Left kidney (tissue), 1 donor: ENCODE measurements at regions not wholly inside any gene's neighbourhood (a gene's known extent, or its start where the extent isn't known, plus 50 kb on each side); places are given as distances from the start of the nearest gene placed in this dataset.
A peak's percentile ranks its signal among the peaks of the same experiment; 100 is the strongest.

Experiments
- DNase-seq: peaks from one replicate; pipeline ENCODE4 v3.0.0-alpha.2; 2013

GRCh38 chr11:115080923-115081680 is 402.8 kb downstream of the NXPE2 start:
- no peak for DNase-seq

DNA sequence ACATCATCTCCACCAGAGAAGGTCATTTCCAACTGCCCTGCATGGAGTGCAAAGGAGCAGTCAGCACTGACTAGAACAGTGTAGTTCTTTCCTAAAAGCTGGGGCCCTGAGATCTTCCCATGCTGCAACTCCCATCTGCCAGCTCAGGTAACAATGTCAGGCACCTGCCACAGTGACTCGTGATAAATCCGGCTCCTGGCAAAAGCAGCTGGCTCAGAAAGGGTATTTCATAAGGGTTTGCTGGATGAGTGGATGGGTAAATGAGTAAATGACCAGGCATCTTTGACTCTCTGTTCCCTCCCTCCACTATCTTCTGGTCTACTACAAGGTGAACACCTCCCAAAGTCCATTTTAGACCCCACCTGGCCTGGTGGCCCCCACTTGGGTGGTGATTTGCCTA is 403.6 kb downstream of the NXPE2 start:
- no peak for DNase-seq

DNA sequence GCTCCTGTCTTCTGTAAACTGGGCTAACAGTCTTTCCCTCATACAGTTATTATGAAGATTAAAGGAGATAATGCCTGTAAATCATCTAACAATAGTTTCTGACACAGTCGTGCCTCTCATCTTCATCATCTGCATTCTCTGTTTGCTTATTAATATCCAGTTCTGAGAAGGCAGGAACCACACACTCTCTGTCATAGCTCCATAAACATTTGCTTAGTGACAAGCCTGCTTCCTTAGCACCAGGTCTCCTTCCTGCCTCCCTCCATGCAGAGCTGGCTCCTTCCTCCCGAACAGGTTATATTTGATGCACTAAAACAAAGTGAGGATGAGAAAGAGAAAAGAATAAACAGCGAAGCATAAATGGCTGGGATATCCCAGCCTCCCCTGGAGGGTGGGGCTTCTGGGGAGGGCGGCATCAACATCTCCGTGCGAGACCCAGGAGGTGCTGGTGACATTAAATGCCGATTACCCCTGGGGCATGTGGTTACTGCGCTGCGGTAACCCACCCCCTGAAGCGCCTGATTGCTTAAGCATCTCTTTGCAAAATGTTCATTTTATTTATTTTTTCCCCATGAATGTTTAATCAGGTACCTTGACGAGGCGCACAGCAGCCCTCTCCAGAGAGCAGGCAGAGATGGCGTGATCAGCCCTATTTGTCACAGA is 404.9 kb downstream of the NXPE2 start:
- DNase-seq, result no peak

DNA sequence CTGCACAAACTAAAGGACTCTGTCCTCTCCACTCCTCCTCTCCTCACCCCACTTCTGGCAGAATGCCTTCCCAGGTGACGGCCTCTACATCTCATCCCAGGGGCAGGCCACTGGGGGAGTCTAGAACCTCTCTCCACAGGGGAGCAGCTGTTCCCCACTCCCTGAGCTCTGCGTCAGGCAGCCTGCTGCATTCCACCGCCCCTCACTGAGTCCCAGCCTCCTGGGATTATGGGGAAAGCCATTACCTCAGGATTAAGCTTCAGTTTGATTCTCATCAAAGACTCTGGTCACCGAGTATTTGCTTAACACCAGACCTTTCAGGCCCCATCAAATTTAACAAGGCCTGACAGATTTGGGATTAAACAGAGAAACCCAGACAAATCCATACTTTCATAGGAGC is 405.9 kb downstream of the NXPE2 start:
- DNase-seq, result no peak

- DNase-seq, result peak; percentile 35
Measured at GRCh38 chr11:115085461-115086210, 407.3 kb downstream of the NXPE2 start.

DNA sequence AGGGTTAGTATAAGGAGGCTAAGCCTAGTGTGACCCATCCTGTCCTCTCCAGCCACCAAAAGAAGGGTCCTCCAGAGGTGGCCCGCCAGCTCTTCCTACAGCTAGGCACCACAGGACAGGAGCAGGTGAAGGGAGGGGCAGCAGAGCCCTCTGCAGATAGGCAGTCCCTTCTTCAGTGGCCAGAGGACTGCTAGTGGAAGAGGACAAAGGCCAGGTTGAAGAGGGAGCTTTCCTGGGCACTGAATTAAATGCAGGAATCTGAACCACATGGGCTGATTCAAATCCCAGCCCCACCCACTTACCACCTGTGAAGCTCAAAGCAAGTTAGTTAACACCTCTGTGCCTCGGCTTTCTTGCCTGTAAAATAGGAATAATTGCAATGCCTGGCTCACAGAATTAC is 409.5 kb downstream of the NXPE2 start:
- DNase-seq, result no peak

GRCh38 chr11:115092516-115092915 is 411.7 kb downstream of the CADM1 start:
- no peak for DNase-seq

DNA sequence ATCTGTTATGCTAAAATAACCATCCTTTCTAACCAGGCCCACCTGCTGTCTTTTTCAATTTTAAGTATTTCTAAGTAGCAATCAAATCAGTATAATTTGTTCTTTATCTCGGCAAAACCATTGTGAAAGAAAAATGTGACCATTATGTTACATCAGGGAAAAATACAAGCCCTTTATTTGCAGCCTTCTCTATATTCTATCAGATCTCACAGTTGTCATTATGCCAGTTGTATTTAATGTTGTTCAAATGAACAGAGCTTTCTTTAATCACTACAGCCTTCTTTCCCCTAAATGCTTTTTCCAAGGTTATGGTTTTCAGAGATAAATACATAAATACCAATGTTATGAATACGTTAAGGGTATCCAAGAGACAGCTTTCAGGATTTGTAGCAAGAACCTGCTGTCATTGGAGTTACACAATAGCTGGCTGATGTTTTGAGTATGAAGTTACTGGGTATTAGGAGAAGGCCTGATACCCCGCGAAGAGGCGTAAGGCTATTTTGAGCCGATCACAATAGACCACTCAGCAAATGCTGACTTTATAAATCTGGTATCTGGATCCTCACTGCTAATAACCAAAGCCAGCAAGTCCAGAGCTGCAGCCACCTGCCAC is 406.3 kb downstream of the CADM1 start:
- no peak for DNase-seq

- DNase-seq, result no peak
Measured at GRCh38 chr11:115100706-115101105, 403.5 kb downstream of the CADM1 start.

DNA sequence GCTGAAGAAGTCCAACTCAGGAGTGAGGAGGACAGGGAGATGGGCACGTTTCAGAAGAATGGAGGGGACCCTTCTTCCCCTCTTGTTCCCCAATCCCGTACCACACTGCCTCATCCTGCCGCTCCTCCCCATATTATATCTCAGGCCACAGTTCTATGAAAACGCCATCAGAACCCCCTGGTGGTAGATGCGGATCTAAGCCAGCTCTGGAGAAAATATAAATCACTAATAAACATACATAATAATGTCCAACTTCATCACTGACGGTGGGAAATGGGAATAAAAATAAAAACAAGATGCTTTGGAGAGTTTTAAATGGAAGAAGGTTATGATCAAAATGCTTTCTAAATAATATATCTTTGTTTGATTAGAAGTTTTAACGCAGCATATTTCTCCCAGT is 400.3 kb downstream of the CADM1 start:
- DNase-seq, result no peak

- no peak for DNase-seq
Measured at GRCh38 chr11:115104851-115105453, 399.3 kb downstream of the CADM1 start.

DNA sequence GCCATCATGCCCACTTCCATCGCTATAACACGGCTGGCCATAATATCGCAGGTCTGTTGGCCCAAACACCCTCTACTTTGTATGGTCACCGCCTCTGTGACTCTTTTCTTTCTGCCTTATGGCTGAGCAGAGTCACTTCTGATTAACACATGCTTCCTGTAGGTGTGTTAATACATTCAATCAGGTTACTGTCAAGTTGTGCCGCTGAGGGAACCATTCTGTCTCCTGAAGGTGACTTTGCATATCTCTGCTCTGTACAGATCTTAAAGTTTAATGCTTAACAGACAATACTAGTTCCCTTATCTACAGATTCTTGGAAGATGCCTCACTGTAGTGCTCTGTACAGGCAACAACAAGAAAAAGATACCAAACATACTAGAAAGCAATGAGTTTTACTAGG is 393.1 kb downstream of the CADM1 start:
- no peak for DNase-seq

GRCh38 chr11:115112754-115113153 is 391.5 kb downstream of the CADM1 start:
- no peak for DNase-seq

DNA sequence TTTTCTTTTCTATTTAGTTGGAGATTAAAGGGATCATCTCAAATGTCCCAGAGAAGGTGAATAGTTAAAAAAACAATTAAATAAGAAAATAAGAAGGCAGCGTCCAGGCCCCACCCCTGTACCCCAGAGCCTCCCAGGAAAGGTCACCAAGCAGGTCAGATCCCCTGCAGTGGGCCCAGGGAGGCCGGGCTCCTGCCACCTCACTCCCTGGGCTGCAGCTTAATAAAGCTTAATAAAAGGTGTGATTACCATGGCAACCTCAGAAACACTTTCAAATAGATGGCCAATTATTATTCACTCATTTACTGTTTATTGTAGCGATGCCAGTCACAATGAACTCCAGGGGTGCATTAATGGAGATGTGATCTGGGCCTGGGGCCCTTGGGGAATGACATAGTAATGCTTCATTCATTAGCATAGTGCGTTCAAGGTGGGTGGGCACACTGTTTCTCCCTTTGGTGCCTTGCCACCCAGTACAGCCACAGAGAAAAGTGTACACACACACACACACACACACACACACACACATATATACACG is 386.2 kb downstream of the CADM1 start:
- DNase-seq, result no peak

- DNase-seq, result no peak
Measured at GRCh38 chr11:115119146-115119545, 385.1 kb downstream of the CADM1 start.
